ENCODE measurements at regions not wholly inside any gene's neighbourhood (a gene's known extent, or its start where the extent isn't known, plus 50 kb on each side); places are given as distances from the start of the nearest gene placed in this dataset.

DNA sequence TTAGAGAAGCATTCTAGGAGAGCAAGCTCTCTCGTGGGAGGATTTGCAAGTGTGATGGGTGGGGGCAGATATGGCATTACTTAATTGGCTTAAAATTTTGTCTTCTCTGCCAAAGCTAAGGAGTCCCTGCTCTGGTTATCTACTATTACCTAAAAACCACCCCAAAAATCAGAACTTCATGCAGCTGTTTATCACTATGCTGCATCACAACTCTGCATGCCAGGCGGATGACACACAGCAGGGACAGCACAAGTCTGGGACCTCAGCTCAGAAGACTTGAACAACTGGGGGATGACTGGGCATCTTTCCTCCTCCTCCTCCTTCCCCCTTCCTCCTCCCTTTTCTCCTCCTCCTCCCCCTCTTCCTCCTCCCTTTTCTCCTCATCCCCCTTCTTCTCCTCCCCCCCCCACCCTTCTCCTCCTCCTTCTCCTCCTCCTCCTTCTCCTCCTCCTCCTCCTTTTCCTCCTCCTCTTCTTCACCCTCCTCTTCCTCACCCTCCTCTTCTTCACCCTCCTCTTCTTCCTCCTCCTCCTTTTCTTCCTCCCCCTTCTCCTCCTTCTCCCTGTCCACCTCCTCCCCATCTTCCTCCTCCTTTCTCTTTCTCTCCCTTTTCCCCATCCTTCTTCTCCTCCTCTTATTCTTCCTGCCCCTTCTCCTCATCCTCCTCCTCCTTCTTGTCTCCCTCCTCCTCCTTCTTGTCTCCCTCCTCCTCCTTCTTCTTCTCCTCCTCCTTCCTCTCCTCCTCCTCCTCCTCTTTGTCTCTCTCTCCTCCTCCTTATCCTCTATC is 218.6 kb upstream of the PMEPA1 start:
- DNase-seq (ENCODE audit: low read depth in 4 of 4, low spot score in 1 of 4), result no peak

GRCh38 chr20:57927376-57927775 is 217.6 kb upstream of the PMEPA1 start:
- DNase-seq (ENCODE audit: low read depth in 4 of 4, low spot score in 1 of 4), result no peak

GRCh38 chr20:57922706-57923105 is 212.9 kb upstream of the PMEPA1 start:
- no peak for DNase-seq (ENCODE audit: low read depth in 4 of 4, low spot score in 1 of 4)

DNA sequence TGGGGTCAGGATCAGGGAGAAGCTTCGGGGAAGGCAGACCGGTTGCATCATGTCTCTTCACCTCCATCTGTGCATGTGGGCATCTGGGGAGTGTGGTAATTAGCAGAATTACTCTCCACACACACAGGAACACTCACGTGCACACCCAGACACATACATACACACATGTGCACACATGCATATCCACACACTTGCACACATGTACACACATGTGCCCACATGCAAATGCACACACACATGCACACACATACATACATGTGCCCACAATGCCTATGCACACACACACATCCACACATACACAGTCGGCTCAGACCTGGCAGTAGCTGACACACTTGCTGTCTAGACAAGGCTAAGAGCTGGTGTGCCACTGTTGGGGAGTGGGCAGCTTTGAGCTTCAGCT is 212.3 kb upstream of the PMEPA1 start:
- no peak for DNase-seq (ENCODE audit: low read depth in 4 of 4, low spot score in 1 of 4)

GRCh38 chr20:57921676-57922075 is 211.9 kb upstream of the PMEPA1 start:
- no peak for DNase-seq (ENCODE audit: low read depth in 4 of 4, low spot score in 1 of 4)

- no peak for DNase-seq (ENCODE audit: low read depth in 4 of 4, low spot score in 1 of 4)
Observed at GRCh38 chr20:57920971-57921370, 211.2 kb upstream of the PMEPA1 start.

GRCh38 chr20:57919049-57919448 is 209.2 kb upstream of the PMEPA1 start:
- DNase-seq (ENCODE audit: low read depth in 4 of 4, low spot score in 1 of 4), result no peak

- DNase-seq (ENCODE audit: low read depth in 4 of 4, low spot score in 1 of 4), result no peak
Observed at GRCh38 chr20:57918551-57918950, 208.7 kb upstream of the PMEPA1 start.

GRCh38 chr20:57914205-57914604 is 204.4 kb upstream of the PMEPA1 start:
- no peak for DNase-seq (ENCODE audit: low read depth in 4 of 4, low spot score in 1 of 4)

GRCh38 chr20:57913156-57913930 is 203.5 kb upstream of the PMEPA1 start:
- no peak for DNase-seq (ENCODE audit: low read depth in 4 of 4, low spot score in 1 of 4)

- no peak for DNase-seq (ENCODE audit: low read depth in 4 of 4, low spot score in 1 of 4)
Observed at GRCh38 chr20:57912227-57912582, 202.4 kb upstream of the PMEPA1 start.

DNA sequence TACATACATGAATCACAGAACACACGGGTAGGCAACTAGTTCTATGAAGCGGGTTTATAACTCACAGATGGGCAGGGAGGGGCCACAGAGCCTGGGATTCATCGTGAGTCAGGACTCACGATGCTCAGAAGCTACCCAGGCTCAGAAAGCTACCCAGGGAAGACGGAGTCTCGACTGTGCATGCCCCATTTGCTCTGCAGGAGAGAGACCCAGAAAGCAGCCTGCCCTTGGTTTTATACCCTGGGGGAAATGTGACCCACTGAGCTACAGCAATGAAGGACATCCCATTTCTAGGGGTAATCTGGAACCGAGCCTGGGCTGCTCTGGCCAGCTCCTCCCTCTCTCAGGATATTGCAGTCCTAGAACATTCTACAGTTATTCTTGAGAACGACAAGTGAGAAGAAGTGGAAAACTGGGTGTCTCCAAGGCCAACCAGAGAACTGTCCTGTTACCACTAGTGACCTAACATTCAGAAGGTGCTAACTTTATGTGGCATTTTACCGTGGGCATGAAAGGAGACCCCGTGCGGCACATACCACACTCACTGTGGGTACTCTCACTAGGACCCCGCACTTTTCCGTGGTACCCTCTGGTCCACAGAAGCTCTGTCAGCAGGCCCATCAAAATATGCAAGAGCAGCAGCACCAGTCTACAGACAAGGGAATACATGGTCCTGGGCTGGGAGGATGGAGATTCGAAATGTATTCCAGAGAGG is 201.9 kb upstream of the PMEPA1 start:
- no peak for DNase-seq (ENCODE audit: low read depth in 4 of 4, low spot score in 1 of 4)

DNA sequence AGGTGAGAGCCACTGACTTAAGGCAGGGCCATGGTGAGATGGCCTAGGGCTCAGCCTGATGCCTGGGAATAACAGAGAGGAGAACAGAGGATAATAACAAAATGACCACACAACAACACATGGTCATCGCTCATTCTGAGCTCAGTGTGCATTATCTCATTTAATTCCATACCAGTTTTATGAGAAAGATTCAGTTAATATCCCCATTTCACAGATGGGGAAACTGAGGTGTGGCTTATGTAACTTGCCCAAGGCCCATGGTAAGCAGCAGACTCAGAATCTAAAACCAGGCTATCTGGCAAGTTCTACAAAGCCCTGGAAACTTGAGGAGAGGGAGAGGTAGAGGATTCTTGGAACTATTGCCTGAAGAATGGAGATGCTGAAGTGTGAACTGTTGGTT is 200.9 kb upstream of the PMEPA1 start:
- DNase-seq (ENCODE audit: low read depth in 4 of 4, low spot score in 1 of 4), result no peak

- no peak for DNase-seq (ENCODE audit: low read depth in 4 of 4, low spot score in 1 of 4)
Observed at GRCh38 chr20:57909763-57910331, 200.0 kb upstream of the PMEPA1 start.

GRCh38 chr20:57908704-57909630 is 199.2 kb upstream of the PMEPA1 start:
- DNase-seq (ENCODE audit: low read depth in 4 of 4, low spot score in 1 of 4), result no peak

GRCh38 chr20:57908226-57908625 is 198.4 kb upstream of the PMEPA1 start:
- no peak for DNase-seq (ENCODE audit: low read depth in 4 of 4, low spot score in 1 of 4)

DNA sequence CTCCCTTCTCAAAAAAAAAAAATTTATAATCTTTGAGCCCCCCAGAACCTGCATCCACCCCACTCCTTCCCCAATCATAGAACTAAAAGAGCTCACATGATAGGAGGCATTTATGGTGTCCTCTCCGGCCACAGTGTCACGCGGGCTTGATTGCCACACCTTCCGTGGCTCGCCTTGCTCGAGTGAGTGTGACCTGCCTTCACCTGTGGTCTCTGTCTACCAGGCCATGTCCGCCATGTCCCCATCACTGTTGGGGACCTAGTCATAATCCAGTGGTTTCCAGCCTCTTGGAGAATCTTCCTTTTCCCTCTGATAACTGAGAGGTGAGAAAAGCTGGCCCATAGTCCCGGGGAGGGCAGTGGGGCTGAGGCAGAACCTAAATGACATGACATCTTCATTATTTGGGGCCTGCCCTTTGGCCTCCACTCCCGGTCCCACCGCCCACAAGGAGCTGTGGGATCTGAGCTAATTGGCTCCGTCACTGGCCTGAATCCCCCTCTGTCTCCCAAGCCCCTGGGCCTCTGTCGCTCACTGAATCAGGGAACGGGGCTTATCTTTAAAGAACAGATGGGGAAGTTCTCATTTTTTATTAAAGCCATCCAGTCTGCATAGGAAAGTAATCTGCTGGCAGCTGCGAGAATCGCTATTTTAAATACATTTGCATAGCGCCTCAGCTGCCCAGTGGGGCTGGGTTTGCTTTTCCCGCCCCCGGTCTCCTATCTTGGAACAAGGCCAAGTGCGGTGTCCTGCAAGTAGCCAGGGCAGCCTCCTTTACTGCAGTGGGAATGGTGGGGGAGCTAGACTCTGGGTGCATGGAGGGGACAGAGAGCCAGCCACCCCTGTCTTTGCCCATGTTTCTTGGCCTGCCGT is 197.6 kb upstream of the PMEPA1 start:
- no peak for DNase-seq (ENCODE audit: low read depth in 4 of 4, low spot score in 1 of 4)

GRCh38 chr20:57905448-57905847 is 195.6 kb upstream of the PMEPA1 start:
- no peak for DNase-seq (ENCODE audit: low read depth in 4 of 4, low spot score in 1 of 4)

- DNase-seq (ENCODE audit: low read depth in 4 of 4, low spot score in 1 of 4), result no peak
Observed at GRCh38 chr20:57904314-57905105, 194.7 kb upstream of the PMEPA1 start.

Data from stimulated activated CD4-positive, alpha-beta T cell treated with anti-CD3 and anti-CD28 coated beads, Interleukin-1b, Interleukin-23, amount 100 ng/mL, for 24 hours (primary cell).